LNCaP clone FGC (cell line): ENCODE measurements at regions not wholly inside any gene's neighbourhood (a gene's known extent, or its start where the extent isn't known, plus 50 kb on each side); places are given as distances from the start of the nearest gene placed in this dataset.
"Not testable (repeated sequence)": the region's sequence is repeated elsewhere in the genome, so short reads cannot be mapped to it uniquely, and the experiment has no call there.

Experiments
- DNase-seq: peaks from one replicate; pipeline ENCODE4 v3.0.0-alpha.2; 2011; ENCODE audit warnings: low read depth
- H3K4me3 ChIP-seq: 2 replicates; pipeline ENCODE4 v1.5.1; 2011; ENCODE audit warnings: mild to moderate bottlenecking, low read depth, low read length, control low read depth
- TF ChIP-seq, protein P1 (sequence below): IDR thresholded peaks from 2 replicates; pipeline ENCODE4 v1.5.1; 2012; ENCODE audit warnings: mild to moderate bottlenecking; ENCODE audit not compliant: control insufficient read depth, insufficient read depth; ENCODE audit errors: extremely low read depth

DNA sequence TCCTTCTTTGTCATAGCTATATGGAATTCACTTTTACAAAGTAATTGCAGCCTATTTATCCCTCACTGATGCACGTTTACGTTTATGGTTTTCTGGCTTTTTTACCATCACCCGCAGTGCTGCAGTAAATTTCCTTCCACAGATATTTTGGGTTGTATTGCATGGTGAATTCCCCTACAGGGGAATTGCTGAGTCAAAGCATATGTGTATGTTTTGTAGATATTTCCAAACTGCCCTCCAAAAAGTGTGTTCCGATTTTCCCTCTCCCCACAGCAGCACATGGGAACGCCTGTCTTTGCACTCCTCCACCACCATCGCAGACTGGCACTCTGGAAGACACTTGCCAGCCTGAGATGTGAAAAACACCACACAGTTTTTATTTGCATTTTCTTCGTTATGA lies 80.6 kb upstream of the UXS1 start:
- no peak for DNase-seq
- TF ChIP-seq, protein P1, sequence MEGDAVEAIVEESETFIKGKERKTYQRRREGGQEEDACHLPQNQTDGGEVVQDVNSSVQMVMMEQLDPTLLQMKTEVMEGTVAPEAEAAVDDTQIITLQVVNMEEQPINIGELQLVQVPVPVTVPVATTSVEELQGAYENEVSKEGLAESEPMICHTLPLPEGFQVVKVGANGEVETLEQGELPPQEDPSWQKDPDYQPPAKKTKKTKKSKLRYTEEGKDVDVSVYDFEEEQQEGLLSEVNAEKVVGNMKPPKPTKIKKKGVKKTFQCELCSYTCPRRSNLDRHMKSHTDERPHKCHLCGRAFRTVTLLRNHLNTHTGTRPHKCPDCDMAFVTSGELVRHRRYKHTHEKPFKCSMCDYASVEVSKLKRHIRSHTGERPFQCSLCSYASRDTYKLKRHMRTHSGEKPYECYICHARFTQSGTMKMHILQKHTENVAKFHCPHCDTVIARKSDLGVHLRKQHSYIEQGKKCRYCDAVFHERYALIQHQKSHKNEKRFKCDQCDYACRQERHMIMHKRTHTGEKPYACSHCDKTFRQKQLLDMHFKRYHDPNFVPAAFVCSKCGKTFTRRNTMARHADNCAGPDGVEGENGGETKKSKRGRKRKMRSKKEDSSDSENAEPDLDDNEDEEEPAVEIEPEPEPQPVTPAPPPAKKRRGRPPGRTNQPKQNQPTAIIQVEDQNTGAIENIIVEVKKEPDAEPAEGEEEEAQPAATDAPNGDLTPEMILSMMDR: no peak
- H3K4me3 ChIP-seq: no peak overlapping the region

DNA sequence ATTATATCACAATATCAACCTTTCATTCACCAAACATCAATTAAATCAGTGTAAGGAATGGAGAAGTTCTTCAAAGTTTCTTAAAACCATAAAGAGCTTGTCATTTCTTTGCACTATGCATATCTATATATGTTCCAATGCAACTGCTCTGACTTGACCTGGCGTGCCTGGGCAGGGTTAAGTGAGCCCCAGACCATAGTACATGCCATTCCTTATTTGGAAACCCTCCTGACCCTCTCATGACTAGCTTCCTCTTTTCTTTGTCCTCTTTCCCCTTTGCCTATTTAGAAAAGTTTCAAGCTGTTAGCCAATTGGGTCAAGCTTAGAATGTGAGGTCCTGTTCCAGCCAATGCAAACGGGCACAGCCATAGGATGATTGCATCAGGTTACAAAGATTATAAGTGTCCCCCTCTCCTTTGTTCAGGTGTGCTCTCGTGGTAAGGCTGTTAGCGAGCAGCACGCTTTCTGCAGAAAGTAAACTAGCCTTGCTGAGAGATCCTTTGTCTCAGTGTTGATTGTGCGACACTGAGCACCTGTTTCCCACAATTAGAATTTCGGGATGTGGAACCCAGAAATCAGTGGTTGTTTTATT lies 78.2 kb upstream of the UXS1 start:
- TF ChIP-seq, protein P1: no peak
- DNase-seq: no peak
- no peak overlapping the region for H3K4me3 ChIP-seq

DNA sequence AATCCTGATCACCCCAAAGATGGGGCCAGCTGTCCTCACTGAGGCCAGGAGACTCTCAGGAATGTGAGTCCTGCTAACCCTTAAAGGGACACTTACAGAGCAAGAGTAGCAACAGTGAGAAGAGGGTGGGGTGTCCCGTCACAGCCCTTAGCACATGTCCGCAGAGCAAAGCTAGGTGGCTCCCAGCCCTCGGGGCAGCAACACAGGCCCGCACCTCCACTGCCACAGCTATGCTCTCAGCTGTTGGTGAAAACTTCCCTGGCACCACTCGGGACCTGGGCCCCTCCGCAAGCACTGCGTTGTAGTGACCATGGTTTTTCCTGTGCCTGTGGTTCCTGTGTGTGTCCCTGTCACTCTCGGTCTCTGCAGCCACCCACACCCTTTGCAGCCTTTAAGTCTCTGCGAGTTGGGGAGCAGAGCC lies 76.4 kb upstream of the UXS1 start:
- peak overlapping the region; percentile 38 for H3K4me3 ChIP-seq
- no peak for DNase-seq
- TF ChIP-seq, protein P1: no peak

DNA sequence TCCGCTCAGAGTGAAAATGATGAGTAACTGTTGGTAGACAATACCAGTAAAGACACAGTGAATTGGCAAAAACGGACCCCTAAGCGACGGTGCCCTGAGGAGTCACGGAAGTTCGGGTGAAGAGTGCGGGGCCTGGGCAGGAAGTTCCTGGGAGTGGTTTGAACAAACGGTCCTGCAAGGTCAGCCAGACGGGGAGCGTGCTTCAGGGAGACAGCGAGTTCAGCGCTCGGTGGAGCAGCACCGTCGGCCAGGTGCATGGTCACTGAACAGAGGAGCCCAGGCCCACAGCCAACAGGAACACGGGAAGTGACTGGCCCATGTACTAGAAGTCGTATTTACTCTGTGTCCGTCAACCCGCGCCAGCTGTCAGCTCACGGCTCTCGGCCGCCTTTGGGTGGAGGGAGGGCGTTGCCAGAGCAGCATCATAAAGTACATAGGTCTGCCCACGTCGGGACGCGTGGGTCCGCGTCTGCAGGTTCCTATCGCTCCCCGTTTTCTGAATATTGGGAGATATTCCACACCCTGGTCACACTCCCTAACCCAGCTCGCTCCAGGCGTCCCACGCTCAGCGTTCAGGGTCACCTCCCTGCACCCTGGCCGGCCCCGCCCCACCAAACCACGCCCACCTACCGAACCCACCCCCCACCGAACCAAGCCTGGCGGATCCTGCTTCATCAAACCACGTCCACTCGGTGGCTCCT lies 75.6 kb upstream of the UXS1 start:
- peak overlapping the region; percentile 38 for H3K4me3 ChIP-seq
- TF ChIP-seq, protein P1: no peak
- peak; percentile 88 for DNase-seq

DNA sequence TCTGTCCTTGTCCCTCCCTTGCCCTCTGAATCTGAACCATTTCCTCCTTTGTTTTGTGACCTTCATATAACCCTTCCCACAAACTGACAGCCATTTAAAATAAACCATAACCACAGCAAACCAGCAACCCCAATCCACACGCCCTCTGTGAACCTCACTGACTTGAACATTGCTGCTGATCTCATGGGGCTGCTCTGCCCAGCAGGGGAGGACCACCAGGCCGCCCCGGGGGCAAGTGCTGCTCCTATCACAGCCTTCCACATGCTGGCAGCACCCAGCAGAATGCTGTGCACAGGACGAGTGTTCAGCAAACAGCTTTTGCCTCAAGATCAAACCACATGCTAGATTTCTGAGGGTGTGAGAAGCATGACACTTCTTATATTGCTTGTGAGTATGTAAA lies 73.9 kb upstream of the UXS1 start:
- TF ChIP-seq, protein P1: no peak
- no peak overlapping the region for H3K4me3 ChIP-seq
- no peak for DNase-seq

DNA sequence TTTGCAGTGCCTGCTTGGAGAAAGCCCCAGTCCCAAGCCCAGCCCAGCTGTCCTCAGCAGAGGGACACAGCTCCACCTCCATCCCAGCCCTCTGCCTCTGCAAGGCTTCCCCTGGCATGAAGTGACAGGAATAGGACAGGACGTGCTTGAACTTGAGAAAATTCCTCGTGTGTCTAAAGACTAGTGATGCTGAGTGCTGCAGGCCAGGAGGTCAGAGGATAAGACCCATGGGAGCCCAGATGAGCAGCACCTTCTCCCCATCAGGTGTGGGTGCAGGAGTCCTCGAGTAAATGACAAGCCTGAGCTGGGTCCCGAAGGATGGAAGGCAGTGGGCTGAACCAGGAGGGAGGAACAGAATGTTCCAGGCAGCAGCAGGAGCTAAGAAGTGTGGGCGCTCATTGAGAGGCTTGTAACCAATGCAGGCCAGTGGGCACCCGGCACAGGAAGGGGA lies 67.8 kb upstream of the UXS1 start:
- no peak overlapping the region for H3K4me3 ChIP-seq
- TF ChIP-seq, protein P1: no peak
- DNase-seq: no peak

DNA sequence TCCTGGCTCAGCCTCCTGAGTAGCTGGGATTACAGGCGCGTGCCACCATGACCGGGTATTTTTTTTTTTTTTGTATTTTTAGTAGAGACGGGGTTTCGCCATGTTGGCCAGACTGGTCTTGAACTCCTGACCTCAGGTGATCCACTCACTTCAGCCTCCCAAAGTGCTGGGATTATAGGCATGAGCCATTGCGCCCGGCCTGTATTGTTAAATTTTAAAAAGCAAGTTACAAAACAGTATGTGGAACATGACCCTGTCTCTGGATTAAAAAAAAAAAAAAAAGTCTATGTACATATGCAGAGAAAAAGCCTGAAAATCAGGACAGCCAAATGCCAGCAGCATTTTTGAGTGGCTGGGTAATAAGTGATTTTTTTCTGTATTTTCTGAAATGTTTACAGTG lies 64.8 kb upstream of the UXS1 start:
- DNase-seq, H3K4me3 ChIP-seq: not testable (repeated sequence)
